Brain microvascular endothelial cell (primary cell): ENCODE measurements at regions not wholly inside any gene's neighbourhood (a gene's known extent, or its start where the extent isn't known, plus 50 kb on each side); places are given as distances from the start of the nearest gene placed in this dataset.

Experiments used
- DNase-seq: peaks from one replicate; pipeline ENCODE4 v3.0.0-alpha.2; 2020
- H3K27ac ChIP-seq: fragments of 250-450 bp; sonication (Bioruptor Pico); 2 replicates; pipeline ENCODE4 v1.5.1; 2020; ENCODE audit warnings: mild to moderate bottlenecking, moderate library complexity
- H3K27me3 ChIP-seq: fragments of 250-450 bp; sonication (Bioruptor Pico); replicated peaks from 2 replicates; pipeline ENCODE4 v1.5.1; 2020; ENCODE audit warnings: mild to moderate bottlenecking
- H3K36me3 ChIP-seq: fragments of 250-450 bp; sonication (Bioruptor Pico); replicated peaks from 2 replicates; pipeline ENCODE4 v1.5.1; 2020; ENCODE audit warnings: mild to moderate bottlenecking
- H3K4me3 ChIP-seq: 2 replicates; pipeline ENCODE4 v1.5.1; 2011; ENCODE audit warnings: low read depth, mild to moderate bottlenecking, control low read depth, low read length, moderate library complexity
- CTCF ChIP-seq: IDR thresholded peaks from 2 replicates; pipeline ENCODE4 v1.5.1; 2011; ENCODE audit warnings: low read depth, mild to moderate bottlenecking, moderate library complexity, low read length, control low read depth, inconsistent platforms; ENCODE audit errors: missing control alignments
- in situ Hi-C: cut with HindIII; loops from 2 replicates; pipeline ENCODE4 v1.10.0; 2017; ENCODE audit warnings: low sequenced_read_pairs, low pct_ligation_motif_present

GRCh38 chr5:67366276-67366675 is 169.7 kb upstream of the CD180 start:
- H3K27ac ChIP-seq = no peak overlapping the region
- H3K36me3 ChIP-seq = no peaks in the 10 kb centered on the region
- no peak for TF ChIP-seq CTCF
- DNase-seq = no peak
- no peak overlapping the region for H3K4me3 ChIP-seq
- in situ Hi-C loops = no loop called here
- no peaks in the 10 kb centered on the region for H3K27me3 ChIP-seq

GRCh38 chr5:67364381-67364970 is 167.9 kb upstream of the CD180 start:
- Histone ChIP-seq H3K27ac (no peak overlapping the region), H3K4me3 (no peak overlapping the region), H3K36me3 (no peaks in the 10 kb centered on the region), H3K27me3 (no peaks in the 10 kb centered on the region)
- TF ChIP-seq CTCF = no peak
- in situ Hi-C loops = no loop called here
- DNase-seq = no peak

GRCh38 chr5:67363963-67364362 is 167.4 kb upstream of the CD180 start:
- H3K27me3 ChIP-seq = no peaks in the 10 kb centered on the region
- in situ Hi-C loops = no loop called here

GRCh38 chr5:67363180-67363709 is 166.6 kb upstream of the CD180 start:
- Histone ChIP-seq H3K36me3 (no peaks in the 10 kb centered on the region), H3K27me3 (no peaks in the 10 kb centered on the region), H3K27ac (no peak overlapping the region), H3K4me3 (no peak overlapping the region)
- in situ Hi-C loops = no loop called here
- DNase-seq = no peak
- no peak for TF ChIP-seq CTCF

More at GRCh38 chr5:67363963-67364362, 167.4 kb upstream of the CD180 start:
- Histone ChIP-seq H3K4me3 (no peak overlapping the region), H3K27ac (no peak overlapping the region), H3K36me3 (no peaks in the 10 kb centered on the region)
- no peak for DNase-seq
- TF ChIP-seq CTCF = no peak

GRCh38 chr5:67361932-67362729 is 165.5 kb upstream of the CD180 start:
- Histone ChIP-seq H3K4me3 (no peak overlapping the region), H3K36me3 (no peaks in the 10 kb centered on the region), H3K27me3 (no peaks in the 10 kb centered on the region), H3K27ac (no peak overlapping the region)
- in situ Hi-C loops = no loop called here
- TF ChIP-seq CTCF = no peak
- DNase-seq = peak; percentile 56
